ENCODE measurements at regions not wholly inside any gene's neighbourhood (a gene's known extent, or its start where the extent isn't known, plus 50 kb on each side); places are given as distances from the start of the nearest gene placed in this dataset.

DNA sequence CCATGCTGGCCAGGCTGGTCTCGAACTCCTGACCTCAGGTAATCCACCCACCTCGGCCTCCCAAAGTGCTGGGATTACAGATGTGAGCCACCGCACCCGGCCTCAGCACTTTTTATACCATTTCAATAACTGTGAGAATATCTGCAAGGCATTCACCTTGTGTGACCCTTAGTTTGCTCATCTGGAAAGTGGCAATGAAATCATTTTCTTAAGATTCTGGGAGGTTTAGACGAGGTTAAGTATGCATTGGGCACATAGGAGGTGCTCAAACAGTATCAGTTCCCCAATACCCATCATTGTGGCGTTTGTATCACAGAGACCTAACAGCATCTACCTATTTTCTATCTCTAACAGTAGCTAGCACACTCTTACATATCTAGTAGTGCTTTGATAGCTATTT, 481.9 kb upstream of the ERCC4 start (continued):
- TF ChIP-seq, protein P1, sequence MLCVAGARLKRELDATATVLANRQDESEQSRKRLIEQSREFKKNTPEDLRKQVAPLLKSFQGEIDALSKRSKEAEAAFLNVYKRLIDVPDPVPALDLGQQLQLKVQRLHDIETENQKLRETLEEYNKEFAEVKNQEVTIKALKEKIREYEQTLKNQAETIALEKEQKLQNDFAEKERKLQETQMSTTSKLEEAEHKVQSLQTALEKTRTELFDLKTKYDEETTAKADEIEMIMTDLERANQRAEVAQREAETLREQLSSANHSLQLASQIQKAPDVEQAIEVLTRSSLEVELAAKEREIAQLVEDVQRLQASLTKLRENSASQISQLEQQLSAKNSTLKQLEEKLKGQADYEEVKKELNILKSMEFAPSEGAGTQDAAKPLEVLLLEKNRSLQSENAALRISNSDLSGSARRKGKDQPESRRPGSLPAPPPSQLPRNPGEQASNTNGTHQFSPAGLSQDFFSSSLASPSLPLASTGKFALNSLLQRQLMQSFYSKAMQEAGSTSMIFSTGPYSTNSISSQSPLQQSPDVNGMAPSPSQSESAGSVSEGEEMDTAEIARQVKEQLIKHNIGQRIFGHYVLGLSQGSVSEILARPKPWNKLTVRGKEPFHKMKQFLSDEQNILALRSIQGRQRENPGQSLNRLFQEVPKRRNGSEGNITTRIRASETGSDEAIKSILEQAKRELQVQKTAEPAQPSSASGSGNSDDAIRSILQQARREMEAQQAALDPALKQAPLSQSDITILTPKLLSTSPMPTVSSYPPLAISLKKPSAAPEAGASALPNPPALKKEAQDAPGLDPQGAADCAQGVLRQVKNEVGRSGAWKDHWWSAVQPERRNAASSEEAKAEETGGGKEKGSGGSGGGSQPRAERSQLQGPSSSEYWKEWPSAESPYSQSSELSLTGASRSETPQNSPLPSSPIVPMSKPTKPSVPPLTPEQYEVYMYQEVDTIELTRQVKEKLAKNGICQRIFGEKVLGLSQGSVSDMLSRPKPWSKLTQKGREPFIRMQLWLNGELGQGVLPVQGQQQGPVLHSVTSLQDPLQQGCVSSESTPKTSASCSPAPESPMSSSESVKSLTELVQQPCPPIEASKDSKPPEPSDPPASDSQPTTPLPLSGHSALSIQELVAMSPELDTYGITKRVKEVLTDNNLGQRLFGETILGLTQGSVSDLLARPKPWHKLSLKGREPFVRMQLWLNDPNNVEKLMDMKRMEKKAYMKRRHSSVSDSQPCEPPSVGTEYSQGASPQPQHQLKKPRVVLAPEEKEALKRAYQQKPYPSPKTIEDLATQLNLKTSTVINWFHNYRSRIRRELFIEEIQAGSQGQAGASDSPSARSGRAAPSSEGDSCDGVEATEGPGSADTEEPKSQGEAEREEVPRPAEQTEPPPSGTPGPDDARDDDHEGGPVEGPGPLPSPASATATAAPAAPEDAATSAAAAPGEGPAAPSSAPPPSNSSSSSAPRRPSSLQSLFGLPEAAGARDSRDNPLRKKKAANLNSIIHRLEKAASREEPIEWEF (IDR thresholded peaks at IDR 0.05; ENCODE audit: insufficient replicate concordance, low read depth, low read length) = no peak
- TF ChIP-seq, protein P2, sequence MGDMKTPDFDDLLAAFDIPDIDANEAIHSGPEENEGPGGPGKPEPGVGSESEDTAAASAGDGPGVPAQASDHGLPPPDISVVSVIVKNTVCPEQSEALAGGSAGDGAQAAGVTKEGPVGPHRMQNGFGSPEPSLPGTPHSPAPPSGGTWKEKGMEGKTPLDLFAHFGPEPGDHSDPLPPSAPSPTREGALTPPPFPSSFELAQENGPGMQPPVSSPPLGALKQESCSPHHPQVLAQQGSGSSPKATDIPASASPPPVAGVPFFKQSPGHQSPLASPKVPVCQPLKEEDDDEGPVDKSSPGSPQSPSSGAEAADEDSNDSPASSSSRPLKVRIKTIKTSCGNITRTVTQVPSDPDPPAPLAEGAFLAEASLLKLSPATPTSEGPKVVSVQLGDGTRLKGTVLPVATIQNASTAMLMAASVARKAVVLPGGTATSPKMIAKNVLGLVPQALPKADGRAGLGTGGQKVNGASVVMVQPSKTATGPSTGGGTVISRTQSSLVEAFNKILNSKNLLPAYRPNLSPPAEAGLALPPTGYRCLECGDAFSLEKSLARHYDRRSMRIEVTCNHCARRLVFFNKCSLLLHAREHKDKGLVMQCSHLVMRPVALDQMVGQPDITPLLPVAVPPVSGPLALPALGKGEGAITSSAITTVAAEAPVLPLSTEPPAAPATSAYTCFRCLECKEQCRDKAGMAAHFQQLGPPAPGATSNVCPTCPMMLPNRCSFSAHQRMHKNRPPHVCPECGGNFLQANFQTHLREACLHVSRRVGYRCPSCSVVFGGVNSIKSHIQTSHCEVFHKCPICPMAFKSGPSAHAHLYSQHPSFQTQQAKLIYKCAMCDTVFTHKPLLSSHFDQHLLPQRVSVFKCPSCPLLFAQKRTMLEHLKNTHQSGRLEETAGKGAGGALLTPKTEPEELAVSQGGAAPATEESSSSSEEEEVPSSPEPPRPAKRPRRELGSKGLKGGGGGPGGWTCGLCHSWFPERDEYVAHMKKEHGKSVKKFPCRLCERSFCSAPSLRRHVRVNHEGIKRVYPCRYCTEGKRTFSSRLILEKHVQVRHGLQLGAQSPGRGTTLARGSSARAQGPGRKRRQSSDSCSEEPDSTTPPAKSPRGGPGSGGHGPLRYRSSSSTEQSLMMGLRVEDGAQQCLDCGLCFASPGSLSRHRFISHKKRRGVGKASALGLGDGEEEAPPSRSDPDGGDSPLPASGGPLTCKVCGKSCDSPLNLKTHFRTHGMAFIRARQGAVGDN (IDR thresholded peaks at IDR 0.05) = no peak
- TF ChIP-seq FOS (IDR thresholded peaks at IDR 0.05; ENCODE audit: borderline replicate concordance, extremely low read depth, insufficient read length) (no peak), YY1 (IDR thresholded peaks at IDR 0.05; ENCODE audit: low read depth, low read length) (no peak), PAX8 (IDR thresholded peaks at IDR 0.05) (no peak), NFYB (IDR thresholded peaks at IDR 0.05; ENCODE audit: insufficient read depth, low read depth, low read length) (no peak), EP300 (IDR thresholded peaks at IDR 0.05; ENCODE audit: borderline replicate concordance in 1 of 2, control insufficient read depth in 1 of 2, low read depth in 2 of 2, low read length in 2 of 2) (no peak), ATF2 (IDR thresholded peaks at IDR 0.05; ENCODE audit: low read length) (0 out of 2 replicates have a peak, but pooled peaks have one; percentile 22), MLLT1 (IDR thresholded peaks at IDR 0.05) (peak; percentile 46), ESRRA (IDR thresholded peaks at IDR 0.05; ENCODE audit: low read length) (no peak), YBX1 (IDR thresholded peaks at IDR 0.05) (no peak), FOXK2 (IDR thresholded peaks at IDR 0.05) (no peak), IKZF2 (IDR thresholded peaks at IDR 0.05) (no peak)
- TF ChIP-seq, protein P3, sequence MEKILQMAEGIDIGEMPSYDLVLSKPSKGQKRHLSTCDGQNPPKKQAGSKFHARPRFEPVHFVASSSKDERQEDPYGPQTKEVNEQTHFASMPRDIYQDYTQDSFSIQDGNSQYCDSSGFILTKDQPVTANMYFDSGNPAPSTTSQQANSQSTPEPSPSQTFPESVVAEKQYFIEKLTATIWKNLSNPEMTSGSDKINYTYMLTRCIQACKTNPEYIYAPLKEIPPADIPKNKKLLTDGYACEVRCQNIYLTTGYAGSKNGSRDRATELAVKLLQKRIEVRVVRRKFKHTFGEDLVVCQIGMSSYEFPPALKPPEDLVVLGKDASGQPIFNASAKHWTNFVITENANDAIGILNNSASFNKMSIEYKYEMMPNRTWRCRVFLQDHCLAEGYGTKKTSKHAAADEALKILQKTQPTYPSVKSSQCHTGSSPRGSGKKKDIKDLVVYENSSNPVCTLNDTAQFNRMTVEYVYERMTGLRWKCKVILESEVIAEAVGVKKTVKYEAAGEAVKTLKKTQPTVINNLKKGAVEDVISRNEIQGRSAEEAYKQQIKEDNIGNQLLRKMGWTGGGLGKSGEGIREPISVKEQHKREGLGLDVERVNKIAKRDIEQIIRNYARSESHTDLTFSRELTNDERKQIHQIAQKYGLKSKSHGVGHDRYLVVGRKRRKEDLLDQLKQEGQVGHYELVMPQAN (conservative IDR thresholded peaks at IDR 0.05) = 0 out of 2 replicates have a peak, but pooled peaks have one; percentile 13
